T-helper 2 cell treated with Interferon-gamma antibody and Interleukin-4, amounts not matched to agents 5 μg/mL and 100 μg/mL, for 36 hours (primary cell): ENCODE measurements at regions not wholly inside any gene's neighbourhood (a gene's known extent, or its start where the extent isn't known, plus 50 kb on each side); places are given as distances from the start of the nearest gene placed in this dataset.
"Not testable (repeated sequence)": the region's sequence is repeated elsewhere in the genome, so short reads cannot be mapped to it uniquely, and the experiment has no call there.

ENCODE experiments used
- DNase-seq: peaks from one replicate; pipeline ENCODE4 v3.0.0; 2021; ENCODE audit warnings: low spot score
- H3K27ac Mint-ChIP-seq: one replicate; pipeline ENCODE4 v1.8.0; 2021; ENCODE audit warnings: mild to moderate bottlenecking, mixed read lengths
- H3K27me3 Mint-ChIP-seq: one replicate; pipeline ENCODE4 v1.8.0; 2021; ENCODE audit warnings: low read depth, mixed read lengths
- H3K36me3 Mint-ChIP-seq: one replicate; pipeline ENCODE4 v1.8.0; 2021; ENCODE audit warnings: low read depth, mixed read lengths
- H3K4me1 Mint-ChIP-seq: one replicate; pipeline ENCODE4 v1.8.0; 2021; ENCODE audit warnings: low read depth, mixed read lengths
- H3K4me3 Mint-ChIP-seq: one replicate; pipeline ENCODE4 v1.8.0; 2022; ENCODE audit warnings: mild to moderate bottlenecking, moderate library complexity, mixed read lengths
- H3K9me3 Mint-ChIP-seq: one replicate; pipeline ENCODE4 v1.8.0; 2021; ENCODE audit warnings: mixed read lengths

- no peaks in the 10 kb centered on the region for H3K27me3 Mint-ChIP-seq
- no peaks in the 10 kb centered on the region for H3K4me1 Mint-ChIP-seq
- H3K36me3 Mint-ChIP-seq, result no peaks in the 10 kb centered on the region
- DNase-seq, result no peak
- no peaks in the 10 kb centered on the region for H3K9me3 Mint-ChIP-seq
- H3K27ac Mint-ChIP-seq, result no peak overlapping the region
- H3K4me3 Mint-ChIP-seq, result no peak overlapping the region
These were observed 242.3 kb downstream of the CCER1 start for GRCh38 chr12:90712671-90713070.

GRCh38 chr12:90710711-90711110 lies 244.3 kb downstream of the CCER1 start:
- H3K27ac Mint-ChIP-seq, result no peak overlapping the region
- no peak for DNase-seq
- H3K9me3 Mint-ChIP-seq, result no peaks in the 10 kb centered on the region
- no peaks in the 10 kb centered on the region for H3K27me3 Mint-ChIP-seq
- no peak overlapping the region for H3K4me3 Mint-ChIP-seq
- H3K4me1 Mint-ChIP-seq, result no peaks in the 10 kb centered on the region
- H3K36me3 Mint-ChIP-seq, result no peaks in the 10 kb centered on the region

GRCh38 chr12:90706036-90706435 lies 248.9 kb downstream of the CCER1 start:
- H3K4me1 Mint-ChIP-seq, result no peaks in the 10 kb centered on the region
- H3K27ac Mint-ChIP-seq, result no peak overlapping the region
- DNase-seq, result no peak
- no peak overlapping the region for H3K4me3 Mint-ChIP-seq
- no peaks in the 10 kb centered on the region for H3K9me3 Mint-ChIP-seq
- H3K27me3 Mint-ChIP-seq, result no peaks in the 10 kb centered on the region
- no peaks in the 10 kb centered on the region for H3K36me3 Mint-ChIP-seq

GRCh38 chr12:90695415-90695814 lies 259.6 kb downstream of the CCER1 start:
- Mint-ChIP-seq H3K4me3 (no peak overlapping the region), H3K27ac (no peak overlapping the region), H3K4me1 (no peaks in the 10 kb centered on the region), H3K36me3 (no peaks in the 10 kb centered on the region), H3K9me3 (no peaks in the 10 kb centered on the region), H3K27me3 (no peaks in the 10 kb centered on the region)
- no peak for DNase-seq

- Mint-ChIP-seq H3K27me3 (no peaks in the 10 kb centered on the region), H3K27ac (no peak overlapping the region), H3K9me3 (no peaks in the 10 kb centered on the region), H3K4me3 (no peak overlapping the region), H3K36me3 (no peaks in the 10 kb centered on the region), H3K4me1 (no peaks in the 10 kb centered on the region)
- no peak for DNase-seq
These were observed 264.9 kb downstream of the CCER1 start for GRCh38 chr12:90690120-90690519.

GRCh38 chr12:90687682-90688081 lies 267.3 kb downstream of the CCER1 start:
- H3K4me3 Mint-ChIP-seq, H3K27me3 Mint-ChIP-seq, H3K27ac Mint-ChIP-seq, H3K9me3 Mint-ChIP-seq, DNase-seq, H3K36me3 Mint-ChIP-seq, H3K4me1 Mint-ChIP-seq: not testable (repeated sequence)

GRCh38 chr12:90683871-90684270 lies 271.1 kb downstream of the CCER1 start:
- no peaks in the 10 kb centered on the region for H3K4me1 Mint-ChIP-seq
- DNase-seq, result no peak
- H3K27me3 Mint-ChIP-seq, result no peaks in the 10 kb centered on the region
- H3K9me3 Mint-ChIP-seq, result no peaks in the 10 kb centered on the region
- no peaks in the 10 kb centered on the region for H3K36me3 Mint-ChIP-seq
- no peak overlapping the region for H3K27ac Mint-ChIP-seq
- no peak overlapping the region for H3K4me3 Mint-ChIP-seq

- H3K36me3 Mint-ChIP-seq, result no peaks in the 10 kb centered on the region
- no peak for DNase-seq
- no peaks in the 10 kb centered on the region for H3K27me3 Mint-ChIP-seq
- no peak overlapping the region for H3K4me3 Mint-ChIP-seq
- H3K9me3 Mint-ChIP-seq, result no peaks in the 10 kb centered on the region
- H3K4me1 Mint-ChIP-seq, result no peaks in the 10 kb centered on the region
- no peak overlapping the region for H3K27ac Mint-ChIP-seq
These were observed 272.6 kb downstream of the CCER1 start for GRCh38 chr12:90682398-90682797.

GRCh38 chr12:90679674-90680073 lies 275.3 kb downstream of the CCER1 start:
- H3K27me3 Mint-ChIP-seq, result no peaks in the 10 kb centered on the region
- no peak for DNase-seq
- no peaks in the 10 kb centered on the region for H3K4me1 Mint-ChIP-seq
- H3K36me3 Mint-ChIP-seq, result no peaks in the 10 kb centered on the region
- no peak overlapping the region for H3K27ac Mint-ChIP-seq
- H3K4me3 Mint-ChIP-seq, result no peak overlapping the region
- no peaks in the 10 kb centered on the region for H3K9me3 Mint-ChIP-seq

GRCh38 chr12:90677552-90677951 lies 277.4 kb downstream of the CCER1 start:
- no peaks in the 10 kb centered on the region for H3K27me3 Mint-ChIP-seq
- H3K27ac Mint-ChIP-seq, result no peak overlapping the region
- no peaks in the 10 kb centered on the region for H3K36me3 Mint-ChIP-seq
- no peak for DNase-seq
- H3K4me1 Mint-ChIP-seq, result no peaks in the 10 kb centered on the region
- no peak overlapping the region for H3K4me3 Mint-ChIP-seq
- H3K9me3 Mint-ChIP-seq, result no peaks in the 10 kb centered on the region

GRCh38 chr12:90677055-90677454 lies 277.9 kb downstream of the CCER1 start:
- H3K27ac Mint-ChIP-seq, result no peak overlapping the region
- no peak overlapping the region for H3K4me3 Mint-ChIP-seq
- no peaks in the 10 kb centered on the region for H3K27me3 Mint-ChIP-seq
- no peaks in the 10 kb centered on the region for H3K9me3 Mint-ChIP-seq
- H3K4me1 Mint-ChIP-seq, result no peaks in the 10 kb centered on the region
- no peaks in the 10 kb centered on the region for H3K36me3 Mint-ChIP-seq
- DNase-seq, result no peak

GRCh38 chr12:90675106-90675505 lies 279.9 kb downstream of the CCER1 start:
- no peak overlapping the region for H3K27ac Mint-ChIP-seq

GRCh38 chr12:90672081-90672480 lies 282.9 kb downstream of the CCER1 start:
- no peak for DNase-seq
- H3K9me3 Mint-ChIP-seq, result peaks cover 11% of the 10 kb centered on the region
- H3K4me3 Mint-ChIP-seq, result no peak overlapping the region
- no peak overlapping the region for H3K27ac Mint-ChIP-seq
- no peaks in the 10 kb centered on the region for H3K4me1 Mint-ChIP-seq
- no peaks in the 10 kb centered on the region for H3K27me3 Mint-ChIP-seq
- no peaks in the 10 kb centered on the region for H3K36me3 Mint-ChIP-seq

More at GRCh38 chr12:90675106-90675505, 279.9 kb downstream of the CCER1 start:
- no peak for DNase-seq
- H3K9me3 Mint-ChIP-seq, result peaks cover 1% of the 10 kb centered on the region
- H3K27me3 Mint-ChIP-seq, result no peaks in the 10 kb centered on the region
- H3K36me3 Mint-ChIP-seq, result no peaks in the 10 kb centered on the region
- no peak overlapping the region for H3K4me3 Mint-ChIP-seq
- no peaks in the 10 kb centered on the region for H3K4me1 Mint-ChIP-seq

- not testable (repeated sequence) for H3K9me3 Mint-ChIP-seq, H3K4me3 Mint-ChIP-seq, H3K27me3 Mint-ChIP-seq, DNase-seq, H3K36me3 Mint-ChIP-seq, H3K4me1 Mint-ChIP-seq, H3K27ac Mint-ChIP-seq
These were observed 291.0 kb downstream of the CCER1 start for GRCh38 chr12:90663949-90664348.

GRCh38 chr12:90659060-90659459 lies 295.9 kb downstream of the CCER1 start:
- Mint-ChIP-seq H3K4me1 (no peaks in the 10 kb centered on the region), H3K36me3 (no peaks in the 10 kb centered on the region), H3K27me3 (no peaks in the 10 kb centered on the region), H3K9me3 (no peaks in the 10 kb centered on the region), H3K4me3 (no peak overlapping the region), H3K27ac (no peak overlapping the region)
- DNase-seq, result no peak
